KOPT-K1 (cell line): ENCODE measurements at regions not wholly inside any gene's neighbourhood (a gene's known extent, or its start where the extent isn't known, plus 50 kb on each side); places are given as distances from the start of the nearest gene placed in this dataset.

Experiments
- H3K27ac ChIP-seq: fragments of 200-600 bp; sonication (generic); 2 replicates; pipeline ENCODE4 v1.5.1; 2016; ENCODE audit warnings: antibody characterized with exemption, mild to moderate bottlenecking, low read depth, low read length; ENCODE audit not compliant: poor library complexity, severe bottlenecking
- H3K36me3 ChIP-seq: fragments of 200-600 bp; sonication (generic); 2 replicates; pipeline ENCODE4 v1.5.1; 2017; ENCODE audit warnings: antibody characterized with exemption, mild to moderate bottlenecking, low read length, moderate library complexity; ENCODE audit not compliant: insufficient read depth
- H3K9me3 ChIP-seq: fragments of 200-600 bp; sonication (generic); 2 replicates; pipeline ENCODE4 v1.5.1; 2017; ENCODE audit warnings: antibody characterized with exemption, low read length, mild to moderate bottlenecking; ENCODE audit not compliant: insufficient read depth, poor library complexity, severe bottlenecking

GRCh38 chr2:58913082-58913726 is 672.1 kb upstream of the FANCL start:
- Histone ChIP-seq H3K9me3 (no peaks in the 10 kb centered on the region), H3K36me3 (no peaks in the 10 kb centered on the region), H3K27ac (no peak overlapping the region)

- no peaks in the 10 kb centered on the region for H3K9me3 ChIP-seq
- no peaks in the 10 kb centered on the region for H3K36me3 ChIP-seq
Measured at GRCh38 chr2:58911877-58912276, 670.8 kb upstream of the FANCL start.

GRCh38 chr2:58908501-58909154 is 667.5 kb upstream of the FANCL start:
- no peak overlapping the region for H3K27ac ChIP-seq
- H3K9me3 ChIP-seq: no peaks in the 10 kb centered on the region
- H3K36me3 ChIP-seq: no peaks in the 10 kb centered on the region

More at GRCh38 chr2:58911877-58912276, 670.8 kb upstream of the FANCL start:
- H3K27ac ChIP-seq: no peak overlapping the region

GRCh38 chr2:58907644-58908043 is 666.5 kb upstream of the FANCL start:
- Histone ChIP-seq H3K9me3 (no peaks in the 10 kb centered on the region), H3K27ac (no peak overlapping the region)

GRCh38 chr2:58906081-58906645 is 665.0 kb upstream of the FANCL start:
- Histone ChIP-seq H3K27ac (no peak overlapping the region), H3K36me3 (no peaks in the 10 kb centered on the region), H3K9me3 (no peaks in the 10 kb centered on the region)

More at GRCh38 chr2:58907644-58908043, 666.5 kb upstream of the FANCL start:
- no peaks in the 10 kb centered on the region for H3K36me3 ChIP-seq

GRCh38 chr2:58904095-58904494 is 663.0 kb upstream of the FANCL start:
- H3K27ac ChIP-seq: no peak overlapping the region
- H3K9me3 ChIP-seq: no peaks in the 10 kb centered on the region
- H3K36me3 ChIP-seq: no peaks in the 10 kb centered on the region

GRCh38 chr2:58903427-58903826 is 662.3 kb upstream of the FANCL start:
- Histone ChIP-seq H3K27ac (no peak overlapping the region), H3K36me3 (no peaks in the 10 kb centered on the region), H3K9me3 (no peaks in the 10 kb centered on the region)

- Histone ChIP-seq H3K36me3 (no peaks in the 10 kb centered on the region), H3K27ac (no peak overlapping the region), H3K9me3 (no peaks in the 10 kb centered on the region)
Measured at GRCh38 chr2:58900246-58901027, 659.3 kb upstream of the FANCL start.

GRCh38 chr2:58899692-58900091 is 658.6 kb upstream of the FANCL start:
- no peaks in the 10 kb centered on the region for H3K9me3 ChIP-seq
- no peak overlapping the region for H3K27ac ChIP-seq

GRCh38 chr2:58896638-58897037 is 655.5 kb upstream of the FANCL start:
- H3K9me3 ChIP-seq: no peaks in the 10 kb centered on the region
- no peaks in the 10 kb centered on the region for H3K36me3 ChIP-seq
- no peak overlapping the region for H3K27ac ChIP-seq

More at GRCh38 chr2:58899692-58900091, 658.6 kb upstream of the FANCL start:
- no peaks in the 10 kb centered on the region for H3K36me3 ChIP-seq

GRCh38 chr2:58895857-58896256 is 654.7 kb upstream of the FANCL start:
- Histone ChIP-seq H3K27ac (no peak overlapping the region), H3K9me3 (no peaks in the 10 kb centered on the region), H3K36me3 (no peaks in the 10 kb centered on the region)

- H3K36me3 ChIP-seq: no peaks in the 10 kb centered on the region
- H3K9me3 ChIP-seq: no peaks in the 10 kb centered on the region
- no peak overlapping the region for H3K27ac ChIP-seq
Measured at GRCh38 chr2:58893656-58894351, 652.7 kb upstream of the FANCL start.

GRCh38 chr2:58891828-58892377 is 650.8 kb upstream of the FANCL start:
- Histone ChIP-seq H3K36me3 (no peaks in the 10 kb centered on the region), H3K9me3 (no peaks in the 10 kb centered on the region), H3K27ac (no peak overlapping the region)

- Histone ChIP-seq H3K9me3 (no peaks in the 10 kb centered on the region), H3K36me3 (no peaks in the 10 kb centered on the region), H3K27ac (no peak overlapping the region)
Measured at GRCh38 chr2:58890865-58891525, 649.9 kb upstream of the FANCL start.
